ENCODE measurements at regions not wholly inside any gene's neighbourhood (a gene's known extent, or its start where the extent isn't known, plus 50 kb on each side); places are given as distances from the start of the nearest gene placed in this dataset.

- no peak for TF ChIP-seq POLR2A (IDR thresholded peaks at IDR 0.05)
- no peak for TF ChIP-seq CTCF (IDR thresholded peaks at IDR 0.05)
Observed at GRCh38 chr7:33753881-33754525, 151.3 kb upstream of the BMPER start.
